OCI-LY3 (cell line): ENCODE measurements at regions not wholly inside any gene's neighbourhood (a gene's known extent, or its start where the extent isn't known, plus 50 kb on each side); places are given as distances from the start of the nearest gene placed in this dataset.
"Not testable (repeated sequence)": the region's sequence is repeated elsewhere in the genome, so short reads cannot be mapped to it uniquely, and the experiment has no call there.

Experiments
- EZH2phosphoT487 ChIP-seq: fragments of 200-600 bp; shearing (Covaris generic); IDR thresholded peaks from 2 replicates; pipeline ENCODE4 v1.6.1; 2018; ENCODE audit warnings: antibody characterized with exemption, mixed run types, low read depth
- TF ChIP-seq, protein P1 (sequence below): fragments of 200-600, 300-600 bp; sonication (generic); IDR thresholded peaks from 2 replicates; pipeline ENCODE4 v1.5.1; 2014; ENCODE audit warnings: antibody characterized with exemption, low read length, low read depth

DNA sequence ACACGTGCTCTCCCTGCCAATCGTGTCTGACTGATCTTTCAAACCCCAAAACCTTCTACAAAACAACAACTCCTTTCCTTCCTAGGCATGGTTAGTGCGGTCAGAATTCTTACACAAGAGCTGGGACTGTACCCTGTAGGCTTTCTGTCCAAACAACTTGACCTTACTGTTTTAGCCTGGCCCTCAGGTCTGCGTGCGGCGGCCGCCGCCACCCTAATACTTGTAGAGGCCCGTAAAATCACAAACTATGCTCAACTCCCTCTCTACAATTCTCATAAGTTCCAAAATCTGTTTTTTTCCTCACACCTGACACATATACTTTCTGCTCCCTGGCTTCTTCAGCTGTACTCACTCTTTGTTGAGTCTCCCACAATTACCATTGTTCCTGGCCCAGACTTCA, 814.3 kb upstream of the VRK2 start:
- TF ChIP-seq, protein P1, sequence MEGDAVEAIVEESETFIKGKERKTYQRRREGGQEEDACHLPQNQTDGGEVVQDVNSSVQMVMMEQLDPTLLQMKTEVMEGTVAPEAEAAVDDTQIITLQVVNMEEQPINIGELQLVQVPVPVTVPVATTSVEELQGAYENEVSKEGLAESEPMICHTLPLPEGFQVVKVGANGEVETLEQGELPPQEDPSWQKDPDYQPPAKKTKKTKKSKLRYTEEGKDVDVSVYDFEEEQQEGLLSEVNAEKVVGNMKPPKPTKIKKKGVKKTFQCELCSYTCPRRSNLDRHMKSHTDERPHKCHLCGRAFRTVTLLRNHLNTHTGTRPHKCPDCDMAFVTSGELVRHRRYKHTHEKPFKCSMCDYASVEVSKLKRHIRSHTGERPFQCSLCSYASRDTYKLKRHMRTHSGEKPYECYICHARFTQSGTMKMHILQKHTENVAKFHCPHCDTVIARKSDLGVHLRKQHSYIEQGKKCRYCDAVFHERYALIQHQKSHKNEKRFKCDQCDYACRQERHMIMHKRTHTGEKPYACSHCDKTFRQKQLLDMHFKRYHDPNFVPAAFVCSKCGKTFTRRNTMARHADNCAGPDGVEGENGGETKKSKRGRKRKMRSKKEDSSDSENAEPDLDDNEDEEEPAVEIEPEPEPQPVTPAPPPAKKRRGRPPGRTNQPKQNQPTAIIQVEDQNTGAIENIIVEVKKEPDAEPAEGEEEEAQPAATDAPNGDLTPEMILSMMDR = not testable (repeated sequence)
- TF ChIP-seq EZH2phosphoT487 = not testable (repeated sequence)
